ENCODE measurements at regions not wholly inside any gene's neighbourhood (a gene's known extent, or its start where the extent isn't known, plus 50 kb on each side); places are given as distances from the start of the nearest gene placed in this dataset.

GRCh38 chr3:70822669-70823068 lies 510.2 kb upstream of the MDFIC2 start:
- Histone ChIP-seq H3K36me3 (replicated peaks) (no peaks in the 10 kb centered on the region), H3K27me3 (replicated peaks) (no peaks in the 10 kb centered on the region), H3K4me3 (ENCODE audit: low read depth, low read length) (no peak overlapping the region), H3K27ac (no peak overlapping the region)
- DNase-seq = no peak
- TF ChIP-seq, protein P1, sequence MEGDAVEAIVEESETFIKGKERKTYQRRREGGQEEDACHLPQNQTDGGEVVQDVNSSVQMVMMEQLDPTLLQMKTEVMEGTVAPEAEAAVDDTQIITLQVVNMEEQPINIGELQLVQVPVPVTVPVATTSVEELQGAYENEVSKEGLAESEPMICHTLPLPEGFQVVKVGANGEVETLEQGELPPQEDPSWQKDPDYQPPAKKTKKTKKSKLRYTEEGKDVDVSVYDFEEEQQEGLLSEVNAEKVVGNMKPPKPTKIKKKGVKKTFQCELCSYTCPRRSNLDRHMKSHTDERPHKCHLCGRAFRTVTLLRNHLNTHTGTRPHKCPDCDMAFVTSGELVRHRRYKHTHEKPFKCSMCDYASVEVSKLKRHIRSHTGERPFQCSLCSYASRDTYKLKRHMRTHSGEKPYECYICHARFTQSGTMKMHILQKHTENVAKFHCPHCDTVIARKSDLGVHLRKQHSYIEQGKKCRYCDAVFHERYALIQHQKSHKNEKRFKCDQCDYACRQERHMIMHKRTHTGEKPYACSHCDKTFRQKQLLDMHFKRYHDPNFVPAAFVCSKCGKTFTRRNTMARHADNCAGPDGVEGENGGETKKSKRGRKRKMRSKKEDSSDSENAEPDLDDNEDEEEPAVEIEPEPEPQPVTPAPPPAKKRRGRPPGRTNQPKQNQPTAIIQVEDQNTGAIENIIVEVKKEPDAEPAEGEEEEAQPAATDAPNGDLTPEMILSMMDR (IDR thresholded peaks at IDR 0.05; ENCODE audit: low read depth, low read length, missing control alignments) = no peak
- in situ Hi-C loops (cut with HindIII; ENCODE audit: low pct_ligation_motif_present, low sequenced_read_pairs) = no loop called here

DNA sequence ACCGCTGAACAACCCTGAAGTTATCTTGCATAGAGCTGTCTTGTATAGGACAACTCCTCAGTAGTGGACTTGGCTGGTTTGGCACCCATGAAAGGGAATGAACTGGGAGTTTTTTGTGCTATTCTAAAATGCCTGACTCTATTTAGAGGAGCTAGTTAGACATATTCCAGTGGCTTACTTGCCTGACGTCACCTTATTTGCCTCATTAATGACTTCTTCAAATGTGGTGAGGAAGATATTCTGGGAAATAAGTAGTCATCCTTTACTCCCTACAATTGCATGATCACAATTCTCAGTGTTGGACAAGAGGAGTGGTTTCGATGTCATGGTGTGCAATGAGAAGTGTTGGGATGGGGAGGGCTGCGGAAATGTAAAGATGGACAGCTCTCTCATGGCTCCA lies 509.2 kb upstream of the MDFIC2 start:
- TF ChIP-seq, protein P1 (IDR thresholded peaks at IDR 0.05; ENCODE audit: low read depth, low read length, missing control alignments) = no peak
- in situ Hi-C loops (cut with HindIII; ENCODE audit: low pct_ligation_motif_present, low sequenced_read_pairs) = no loop called here

DNA sequence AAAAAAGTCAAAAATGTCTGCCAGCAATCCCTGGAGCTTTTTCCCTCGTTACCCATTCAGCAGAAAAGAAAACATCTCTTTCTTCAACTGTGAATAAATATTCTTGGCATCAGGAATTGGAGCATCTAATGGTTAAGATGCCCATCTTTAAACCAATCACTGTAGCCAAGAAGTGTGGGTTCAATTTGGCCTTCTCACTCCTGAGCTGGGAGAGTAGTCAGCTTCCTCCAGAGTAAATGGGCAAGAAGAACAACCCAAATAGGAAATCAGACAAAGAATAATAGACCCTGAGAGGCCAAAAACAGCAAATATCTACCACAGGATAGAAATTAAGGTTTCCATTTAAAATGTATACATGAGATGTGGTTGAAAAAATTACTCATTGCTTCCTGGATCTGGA lies 508.0 kb upstream of the MDFIC2 start:
- H3K36me3 ChIP-seq (replicated peaks) = no peaks in the 10 kb centered on the region
- H3K27me3 ChIP-seq (replicated peaks) = no peaks in the 10 kb centered on the region
- DNase-seq = no peak
- in situ Hi-C loops (cut with HindIII; ENCODE audit: low pct_ligation_motif_present, low sequenced_read_pairs) = no loop called here
- no peak overlapping the region for H3K4me3 ChIP-seq (ENCODE audit: low read depth, low read length)
- no peak overlapping the region for H3K27ac ChIP-seq
- TF ChIP-seq, protein P1 (IDR thresholded peaks at IDR 0.05; ENCODE audit: low read depth, low read length, missing control alignments) = no peak

More for the DNA sequence above, 509.2 kb upstream of the MDFIC2 start:
- no peak overlapping the region for H3K4me3 ChIP-seq (ENCODE audit: low read depth, low read length)
- no peak overlapping the region for H3K27ac ChIP-seq
- no peaks in the 10 kb centered on the region for H3K36me3 ChIP-seq (replicated peaks)
- H3K27me3 ChIP-seq (replicated peaks) = no peaks in the 10 kb centered on the region
- DNase-seq = no peak

DNA sequence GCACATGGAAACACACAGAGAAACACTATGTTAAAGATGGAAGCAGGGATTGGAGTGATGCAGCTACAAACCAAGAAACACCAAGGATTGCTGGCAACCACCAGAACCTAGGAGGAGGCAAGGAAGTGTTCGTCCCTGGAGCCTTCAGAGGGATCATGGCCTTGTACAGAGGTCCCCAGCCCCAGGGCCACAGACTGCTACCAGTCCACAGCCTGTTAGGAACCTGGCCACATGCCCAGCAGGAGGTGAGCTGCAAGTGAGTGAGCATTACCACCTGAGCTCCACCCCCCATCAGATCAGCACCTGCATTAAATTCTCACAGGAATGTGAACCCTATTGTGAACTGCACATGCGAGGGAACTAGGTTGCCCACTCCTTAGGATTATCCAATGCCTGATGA lies 505.7 kb upstream of the MDFIC2 start:
- H3K36me3 ChIP-seq (replicated peaks) = no peaks in the 10 kb centered on the region
- H3K4me3 ChIP-seq (ENCODE audit: low read depth, low read length) = no peak overlapping the region
- no peak overlapping the region for H3K27ac ChIP-seq
- DNase-seq = no peak
- TF ChIP-seq, protein P1 (IDR thresholded peaks at IDR 0.05; ENCODE audit: low read depth, low read length, missing control alignments) = no peak
- H3K27me3 ChIP-seq (replicated peaks) = no peaks in the 10 kb centered on the region
- in situ Hi-C loops (cut with HindIII; ENCODE audit: low pct_ligation_motif_present, low sequenced_read_pairs) = no loop called here

DNA sequence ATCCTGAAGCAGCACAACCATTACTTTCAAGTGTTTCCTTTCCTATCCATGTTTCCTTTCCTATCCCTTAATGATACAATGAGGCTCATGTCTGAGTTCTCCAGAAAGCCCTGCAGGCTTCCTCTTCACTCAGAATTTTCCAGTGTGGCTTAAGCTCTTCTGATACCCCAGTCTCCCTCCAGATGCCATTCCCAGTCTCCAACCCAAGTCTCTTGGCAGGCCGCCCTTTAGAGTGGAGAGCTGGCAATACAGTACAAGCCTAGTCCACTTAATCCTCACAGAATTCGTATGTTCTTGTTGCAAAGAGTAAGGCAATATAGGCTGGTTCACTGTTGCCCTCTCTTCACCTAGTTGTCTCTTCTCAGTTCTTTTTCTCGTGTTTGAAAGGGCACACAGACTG lies 503.9 kb upstream of the MDFIC2 start:
- Histone ChIP-seq H3K27me3 (replicated peaks) (no peaks in the 10 kb centered on the region), H3K27ac (no peak overlapping the region), H3K36me3 (replicated peaks) (no peaks in the 10 kb centered on the region), H3K4me3 (ENCODE audit: low read depth, low read length) (no peak overlapping the region)
- TF ChIP-seq, protein P1 (IDR thresholded peaks at IDR 0.05; ENCODE audit: low read depth, low read length, missing control alignments) = no peak
- no peak for DNase-seq
- in situ Hi-C loops (cut with HindIII; ENCODE audit: low pct_ligation_motif_present, low sequenced_read_pairs) = no loop called here

GRCh38 chr3:70815817-70816216 lies 503.4 kb upstream of the MDFIC2 start:
- in situ Hi-C loops (cut with HindIII; ENCODE audit: low pct_ligation_motif_present, low sequenced_read_pairs) = no loop called here

More at GRCh38 chr3:70815817-70816216, 503.4 kb upstream of the MDFIC2 start:
- Histone ChIP-seq H3K4me3 (ENCODE audit: low read depth, low read length) (no peak overlapping the region), H3K36me3 (replicated peaks) (no peaks in the 10 kb centered on the region), H3K27me3 (replicated peaks) (no peaks in the 10 kb centered on the region), H3K27ac (no peak overlapping the region)
- TF ChIP-seq, protein P1 (IDR thresholded peaks at IDR 0.05; ENCODE audit: low read depth, low read length, missing control alignments) = no peak
- DNase-seq = no peak

Measured in brain microvascular endothelial cell (primary cell).